ENCODE measurements at regions not wholly inside any gene's neighbourhood (a gene's known extent, or its start where the extent isn't known, plus 50 kb on each side); places are given as distances from the start of the nearest gene placed in this dataset.

DNA sequence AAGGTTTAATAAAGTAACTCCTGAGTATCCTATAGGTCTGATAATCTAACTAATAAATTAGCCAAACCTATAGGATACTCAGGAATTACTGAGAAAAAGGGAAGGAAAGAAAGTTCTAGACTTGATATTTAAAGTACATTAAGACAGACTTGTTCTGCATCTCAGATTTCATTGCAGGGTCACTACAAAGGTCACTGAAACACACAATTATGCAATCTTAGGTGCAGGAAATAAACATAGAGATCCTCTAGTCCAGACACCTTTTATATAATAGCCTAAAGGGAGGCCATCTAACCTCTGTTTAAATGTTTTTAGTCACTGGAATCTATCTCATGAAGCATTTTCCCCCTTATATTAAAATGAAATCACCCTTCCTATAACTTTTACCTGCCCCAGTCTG, 1215.7 kb downstream of the MAT2B start:
- DNase-seq (ENCODE audit: low spot score) = no peak

DNA sequence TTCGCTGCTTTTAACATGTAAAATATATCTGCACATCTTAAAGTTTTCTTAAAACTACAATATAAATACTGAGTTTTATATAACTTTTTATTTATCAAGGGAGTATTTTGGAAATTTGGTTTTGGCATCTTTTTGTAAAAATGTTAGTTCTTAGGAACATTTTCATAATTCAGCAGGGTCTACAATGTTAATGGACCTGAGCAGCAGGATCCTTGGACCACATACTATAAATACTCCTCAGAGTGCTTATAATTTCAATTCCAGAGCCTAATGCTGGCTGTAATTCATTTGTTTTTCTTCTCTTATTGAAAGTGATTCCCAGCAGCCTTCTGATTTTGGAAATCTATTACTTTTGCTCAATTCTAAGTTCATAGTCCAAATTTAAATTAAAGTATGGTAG, 1216.2 kb downstream of the MAT2B start:
- no peak for DNase-seq (ENCODE audit: low spot score)

DNA sequence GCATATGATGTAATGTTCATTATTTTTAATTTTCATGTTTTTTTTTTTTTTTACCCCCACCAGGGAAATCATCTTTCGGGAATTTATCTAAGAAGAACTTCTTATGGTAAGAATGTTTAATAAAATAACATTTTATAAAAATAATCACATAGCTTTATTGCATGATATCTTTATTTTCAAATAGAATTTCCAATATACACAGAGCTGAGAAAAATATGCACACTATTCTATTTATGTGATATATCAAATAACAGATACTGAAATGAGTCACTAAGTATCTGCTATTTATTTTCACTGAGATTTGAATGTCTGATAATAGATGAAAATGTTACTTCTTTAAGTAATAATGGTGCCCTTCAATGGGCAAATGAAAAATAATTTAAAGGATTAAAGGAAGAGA, 1217.3 kb downstream of the MAT2B start:
- no peak for DNase-seq (ENCODE audit: low spot score)

DNA sequence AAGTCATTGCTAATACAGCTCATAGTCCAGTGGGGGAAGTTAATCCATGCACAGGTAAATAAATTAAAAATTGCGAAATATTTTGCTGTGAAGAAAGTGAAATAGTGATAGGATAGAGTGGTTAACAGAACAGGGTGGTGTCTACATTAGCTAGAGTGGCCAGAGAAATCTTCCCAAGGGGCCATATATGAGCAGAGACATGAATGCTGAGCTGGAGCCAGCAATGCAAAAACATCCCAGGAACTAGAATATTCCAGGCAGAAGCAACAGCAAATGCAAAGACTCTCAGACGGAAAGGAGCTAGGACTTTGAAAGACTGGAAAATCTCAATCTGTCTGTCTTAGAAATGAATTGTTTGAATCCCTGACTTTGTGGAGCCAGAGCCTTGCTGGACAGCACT, 1221.6 kb downstream of the MAT2B start:
- no peak for DNase-seq (ENCODE audit: low spot score)

DNA sequence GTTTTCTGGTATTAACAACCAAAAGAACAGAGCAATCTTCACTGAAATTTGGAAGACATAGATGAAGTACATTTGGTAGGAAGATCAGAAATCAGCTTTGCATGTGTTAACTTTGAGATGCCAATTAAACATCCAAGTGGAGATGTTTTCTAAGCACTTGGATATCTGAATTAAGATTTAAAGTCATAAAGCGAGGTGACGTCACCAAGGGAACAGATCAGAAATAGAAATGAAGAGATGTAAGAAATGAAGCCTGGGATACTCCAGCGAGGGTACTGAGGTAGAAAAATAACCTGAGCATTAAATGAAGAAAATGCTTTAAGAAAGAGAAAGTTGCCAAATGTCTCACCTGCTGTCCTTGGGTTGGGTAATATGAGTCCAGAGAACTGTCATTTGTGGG, 1223.3 kb downstream of the MAT2B start:
- no peak for DNase-seq (ENCODE audit: low spot score)

DNA sequence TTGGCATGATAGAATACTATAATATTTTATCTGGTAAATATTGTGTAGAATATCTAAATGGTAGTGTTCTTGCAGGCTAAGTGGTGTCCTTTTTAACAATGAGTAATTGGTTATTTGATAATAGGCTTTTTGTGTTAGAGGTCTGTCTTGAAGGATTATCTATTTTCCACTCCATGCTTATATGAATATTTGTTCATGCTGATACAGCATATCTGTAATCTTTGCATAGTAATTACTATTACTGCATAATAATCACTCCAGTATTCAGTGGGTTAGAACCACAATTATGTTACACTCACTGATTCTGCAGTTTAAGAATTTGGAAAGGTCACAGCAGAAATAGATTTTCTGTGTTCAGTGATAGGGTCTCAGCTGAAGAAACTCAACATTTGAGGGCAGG, 1229.9 kb downstream of the MAT2B start:
- DNase-seq (ENCODE audit: low spot score) = no peak

DNA sequence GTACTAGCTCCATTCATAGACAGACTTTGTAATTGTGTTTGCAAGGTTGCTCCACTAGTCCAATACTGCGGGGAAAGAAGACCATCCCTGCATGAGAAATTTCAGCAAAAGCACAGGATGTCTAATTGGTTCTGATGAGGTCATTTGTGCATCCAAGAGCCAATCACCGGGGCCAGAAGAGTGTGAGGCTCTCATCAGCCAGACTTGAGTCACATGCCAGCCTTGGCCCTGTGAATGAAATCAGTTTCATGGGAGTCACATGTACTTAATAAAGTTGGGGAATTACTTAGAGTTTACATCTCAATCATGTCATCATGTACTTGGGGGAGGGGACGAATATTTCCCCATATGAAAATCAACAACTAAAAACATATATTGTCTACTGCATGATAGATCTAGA, 1236.0 kb downstream of the MAT2B start:
- no peak for DNase-seq (ENCODE audit: low spot score)

DNA sequence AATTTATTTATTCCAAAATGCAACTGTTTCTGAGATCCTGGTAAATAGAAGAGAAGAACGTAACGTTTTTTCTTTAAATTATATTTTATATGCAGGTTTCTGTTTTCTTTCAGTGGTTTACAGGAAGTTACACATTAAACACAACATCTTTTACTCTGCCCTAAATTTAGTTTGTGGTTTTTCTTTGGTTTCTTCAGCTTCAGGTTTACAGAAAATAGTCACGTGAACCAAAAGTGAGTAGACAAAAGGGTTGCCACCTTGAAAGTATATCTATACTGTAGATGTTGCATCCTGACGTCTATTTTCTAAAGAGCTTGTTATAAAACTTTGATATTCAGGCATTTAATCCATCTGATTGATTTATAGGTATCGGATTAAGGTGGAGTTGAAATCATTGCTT, 1236.6 kb downstream of the MAT2B start:
- DNase-seq (ENCODE audit: low spot score) = no peak

DNA sequence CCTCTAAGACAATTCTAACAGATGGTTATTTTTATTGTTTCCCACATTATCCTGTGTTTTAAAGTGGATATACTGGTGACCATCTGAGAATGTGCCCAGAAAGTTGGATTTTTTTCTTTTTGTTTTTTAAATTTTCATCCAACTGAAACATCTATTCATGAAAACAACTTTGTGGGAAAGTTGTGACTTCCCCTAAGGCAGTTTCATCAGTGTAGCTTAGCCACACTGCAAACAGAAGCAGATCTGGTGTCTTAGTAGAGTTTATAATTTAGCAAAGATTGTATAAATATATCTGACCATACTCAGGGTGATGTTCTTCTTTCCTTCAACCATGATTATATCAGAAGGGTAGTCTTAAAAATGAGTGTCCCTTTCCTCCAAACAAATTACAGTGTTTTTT, 1241.3 kb downstream of the MAT2B start:
- no peak for DNase-seq (ENCODE audit: low spot score)

DNA sequence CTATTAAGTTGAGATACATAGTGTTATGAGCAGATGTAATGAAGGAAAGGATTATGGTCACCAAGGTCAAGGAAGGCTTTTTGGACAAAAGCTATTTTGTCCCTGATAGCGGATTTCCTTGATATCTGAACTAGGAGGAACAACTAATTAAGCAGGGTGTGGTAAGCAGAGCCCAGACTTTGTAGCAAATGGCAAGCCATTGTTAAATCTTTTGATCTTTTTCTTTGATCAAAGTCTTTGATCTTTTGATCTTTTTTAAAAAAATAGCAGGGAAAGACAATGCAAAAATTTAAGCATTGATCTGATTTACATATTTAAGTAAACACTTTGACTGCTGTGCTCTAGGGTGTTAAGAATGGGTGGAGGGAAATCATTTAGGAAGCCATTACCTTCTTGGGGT, 1242.0 kb downstream of the MAT2B start:
- no peak for DNase-seq (ENCODE audit: low spot score)

DNA sequence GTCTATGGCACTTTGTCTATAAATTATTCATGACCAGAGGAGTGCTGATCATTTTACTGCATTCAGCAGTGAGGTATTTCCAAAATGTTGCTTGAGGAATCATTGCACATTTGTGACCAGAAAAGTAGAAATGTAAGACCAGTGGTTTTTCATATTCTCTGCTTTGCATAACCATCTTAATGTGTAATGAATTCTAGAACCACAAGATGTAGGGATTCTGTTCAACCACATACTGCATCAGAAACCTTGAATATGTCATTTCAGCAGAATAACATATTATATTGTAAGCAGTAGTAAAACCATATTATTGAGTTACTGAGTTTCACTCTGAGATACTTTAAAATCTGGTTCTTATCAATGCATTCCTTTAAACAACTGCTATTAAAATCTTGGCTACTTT, 1243.4 kb downstream of the MAT2B start:
- DNase-seq (ENCODE audit: low spot score) = no peak

DNA sequence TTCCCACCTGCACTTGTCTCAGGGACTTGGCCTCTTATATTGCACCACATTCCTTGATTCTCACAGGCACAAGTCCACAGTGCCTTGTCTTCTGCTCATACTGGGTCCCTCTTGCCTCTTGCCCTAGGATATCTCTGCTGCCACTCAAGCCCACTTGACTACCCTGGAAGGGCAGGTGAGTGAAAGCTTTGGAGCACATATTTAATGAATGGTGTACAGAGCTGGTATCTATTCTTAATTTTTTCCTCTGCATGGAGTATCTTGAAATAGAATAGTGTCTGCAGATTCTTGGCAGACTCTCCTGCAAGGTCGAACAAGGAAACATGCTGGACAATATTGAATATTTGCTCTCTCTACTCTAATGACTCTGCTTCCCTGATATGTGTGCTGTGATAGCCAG, 1248.0 kb downstream of the MAT2B start:
- no peak for DNase-seq (ENCODE audit: low spot score)

DNA sequence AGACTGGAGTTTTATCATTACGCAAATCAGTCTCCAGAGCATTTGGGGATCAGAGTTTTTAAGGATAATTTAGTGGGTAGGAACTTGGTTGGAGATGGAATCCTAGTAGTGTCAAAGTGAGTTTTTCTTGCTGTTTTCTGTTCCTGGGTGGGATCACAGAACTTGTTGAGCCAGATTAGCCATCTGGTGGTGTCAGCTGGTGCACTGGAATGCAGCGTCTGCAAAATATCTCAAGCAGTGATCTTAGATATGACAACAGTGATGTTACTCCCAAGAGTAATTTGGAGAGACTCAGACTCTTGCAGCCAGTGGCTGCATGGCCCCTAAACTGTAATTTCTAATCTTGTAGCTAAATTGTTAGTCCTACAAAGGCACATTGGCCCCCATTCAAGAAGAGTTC, 1257.8 kb downstream of the MAT2B start:
- no peak for DNase-seq (ENCODE audit: low spot score)

DNA sequence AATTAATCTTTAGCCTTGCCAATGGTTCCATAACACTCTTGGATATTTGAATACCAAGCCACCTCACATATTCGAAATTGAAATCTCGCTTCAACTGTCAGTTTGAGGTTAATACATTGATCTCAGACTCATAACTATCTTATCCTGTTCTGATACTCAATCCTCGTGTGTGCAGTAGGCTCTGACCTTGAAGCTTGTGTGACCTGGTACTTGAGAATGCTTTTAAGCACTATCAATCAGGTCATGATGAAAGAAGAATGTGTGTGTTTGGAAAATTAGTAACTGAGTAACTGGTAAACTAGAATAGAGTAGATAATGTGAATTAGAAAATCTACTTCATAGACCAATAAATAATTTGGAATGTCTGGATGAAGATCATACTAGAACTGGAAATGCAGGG, 1266.7 kb downstream of the MAT2B start:
- no peak for DNase-seq (ENCODE audit: low spot score)

DNA sequence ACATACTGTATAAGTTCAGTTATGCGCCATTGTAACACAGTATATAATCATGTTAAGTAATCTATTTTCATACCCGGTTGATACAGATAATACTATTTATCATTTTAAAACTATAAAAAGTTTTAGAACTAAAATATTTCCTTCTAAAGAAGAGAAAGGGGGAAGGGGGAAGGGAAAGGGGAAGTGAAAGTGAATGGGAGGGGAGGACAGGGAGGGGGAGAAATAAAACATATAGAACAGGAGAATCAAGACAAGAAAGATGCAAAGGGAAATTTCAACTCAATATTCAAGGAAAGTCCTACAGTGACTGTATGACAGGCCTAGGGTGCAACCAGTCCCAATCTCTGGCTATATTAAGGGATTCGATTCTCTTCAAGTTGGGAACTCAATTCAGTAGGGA, 1278.8 kb downstream of the MAT2B start:
- no peak for DNase-seq (ENCODE audit: low spot score)

DNA sequence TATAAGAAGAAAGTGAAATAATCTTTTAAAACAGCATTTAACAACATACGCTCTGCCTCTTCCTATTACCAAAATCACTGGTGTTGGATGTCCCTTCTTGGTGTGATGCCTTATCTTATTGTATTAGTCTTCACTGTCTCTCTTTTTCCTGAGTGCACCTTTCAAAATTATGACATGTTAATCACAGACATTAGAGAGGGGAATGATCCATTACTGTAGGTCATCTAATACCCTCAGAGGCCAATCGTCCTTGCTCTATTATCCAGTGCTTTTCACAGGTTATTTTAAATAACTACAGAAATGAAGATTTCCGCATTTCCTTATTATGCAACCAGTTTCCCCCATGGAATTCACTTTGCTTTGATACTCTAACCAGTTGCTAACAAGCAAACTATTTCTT, 1292.7 kb downstream of the MAT2B start:
- no peak for DNase-seq (ENCODE audit: low spot score)

DNA sequence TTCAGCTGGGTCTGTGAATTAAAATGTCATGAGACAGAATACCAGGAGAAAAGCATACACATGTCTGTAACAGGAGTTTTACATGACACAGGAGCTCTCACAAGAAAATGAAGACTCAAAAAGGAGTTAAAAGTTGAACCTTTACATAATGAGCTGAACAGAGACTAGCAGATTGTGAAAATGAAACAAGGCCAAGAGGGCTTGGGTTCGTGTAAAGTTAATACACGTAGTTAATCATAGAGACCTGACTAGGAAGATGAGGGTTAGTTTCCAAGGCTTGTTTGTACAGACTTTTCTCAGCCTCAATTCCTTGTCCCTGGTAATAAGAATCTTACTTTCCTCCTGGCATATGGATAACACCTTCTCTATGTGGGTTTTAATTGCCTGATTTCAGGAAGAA, 1294.0 kb downstream of the MAT2B start:
- no peak for DNase-seq (ENCODE audit: low spot score)

DNA sequence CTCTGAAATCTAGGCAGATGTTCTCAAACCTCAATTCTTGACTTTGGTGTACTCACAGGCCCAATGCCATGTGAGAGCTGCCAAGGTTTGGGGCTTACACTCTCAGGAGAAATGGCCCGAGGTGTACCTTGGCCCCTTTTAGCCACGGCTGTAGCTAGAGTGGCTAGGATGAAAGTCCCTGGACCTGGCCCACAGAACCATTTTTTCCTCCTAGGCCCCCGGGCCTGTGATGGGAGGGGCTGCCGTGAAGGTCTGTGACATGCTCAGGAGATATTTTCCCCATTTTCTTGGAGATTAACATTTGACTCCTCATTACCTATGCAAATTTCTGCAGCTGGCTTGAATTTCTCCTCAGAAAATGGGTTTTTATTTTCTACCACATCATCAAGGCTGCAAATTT, 1296.5 kb downstream of the MAT2B start:
- DNase-seq (ENCODE audit: low spot score) = no peak

DNA sequence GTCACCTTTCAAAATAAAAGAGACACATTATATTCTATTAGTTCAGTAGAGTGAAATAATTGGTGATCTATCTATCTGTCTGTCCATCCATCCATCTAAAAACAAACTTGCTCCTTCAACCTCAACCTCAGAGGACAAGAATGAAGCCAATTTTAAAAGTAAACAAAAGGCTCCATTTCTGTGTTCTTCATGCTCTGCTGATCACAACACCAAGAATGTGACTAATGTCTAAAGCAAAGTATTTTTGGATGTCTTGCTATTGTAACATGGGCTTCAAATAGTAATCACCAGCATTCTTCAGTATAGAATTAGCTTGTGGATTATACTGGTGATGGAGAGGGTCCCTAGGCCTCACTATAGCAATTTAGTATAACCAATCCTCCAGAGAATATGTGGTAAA, 1304.4 kb downstream of the MAT2B start:
- DNase-seq (ENCODE audit: low spot score) = no peak

DNA sequence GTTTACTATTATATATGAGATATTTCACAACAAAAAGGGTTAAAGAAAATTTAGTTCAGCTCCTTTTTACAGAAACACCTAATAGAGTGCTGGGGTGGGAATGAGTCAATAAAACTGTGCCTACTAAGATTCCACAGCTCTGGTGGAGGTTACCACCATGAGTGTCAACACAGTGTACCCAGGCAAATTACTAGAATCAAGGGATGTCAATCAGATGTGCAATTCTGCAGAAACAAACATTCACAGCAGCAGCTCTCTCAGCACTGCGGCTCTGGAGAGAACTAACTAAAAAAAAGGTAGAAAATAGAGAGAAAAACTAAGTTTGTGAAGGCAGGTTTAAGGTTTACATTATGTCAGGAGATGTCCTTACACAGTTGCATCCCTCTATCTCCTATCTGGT, 1313.0 kb downstream of the MAT2B start:
- no peak for DNase-seq (ENCODE audit: low spot score)

DNA sequence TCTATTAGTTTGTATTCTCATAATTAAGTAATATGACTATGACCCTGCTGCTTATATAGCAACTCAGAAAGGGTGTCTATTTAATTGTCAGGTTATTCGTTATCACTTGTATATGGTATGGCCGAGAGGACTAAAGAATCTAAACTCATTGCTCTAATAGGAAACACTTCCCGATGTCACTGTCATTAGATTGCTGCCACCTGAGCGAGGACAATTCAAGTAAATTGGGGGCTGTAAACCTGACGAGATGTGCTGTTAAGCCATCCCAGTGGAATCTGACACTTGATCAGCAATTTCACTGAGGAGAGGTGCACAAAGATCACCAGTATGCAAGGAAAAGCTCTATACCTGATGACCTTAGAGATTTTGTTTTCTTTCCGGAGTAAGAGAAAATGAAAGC, 1319.3 kb downstream of the MAT2B start:
- DNase-seq (ENCODE audit: low spot score) = no peak

DNA sequence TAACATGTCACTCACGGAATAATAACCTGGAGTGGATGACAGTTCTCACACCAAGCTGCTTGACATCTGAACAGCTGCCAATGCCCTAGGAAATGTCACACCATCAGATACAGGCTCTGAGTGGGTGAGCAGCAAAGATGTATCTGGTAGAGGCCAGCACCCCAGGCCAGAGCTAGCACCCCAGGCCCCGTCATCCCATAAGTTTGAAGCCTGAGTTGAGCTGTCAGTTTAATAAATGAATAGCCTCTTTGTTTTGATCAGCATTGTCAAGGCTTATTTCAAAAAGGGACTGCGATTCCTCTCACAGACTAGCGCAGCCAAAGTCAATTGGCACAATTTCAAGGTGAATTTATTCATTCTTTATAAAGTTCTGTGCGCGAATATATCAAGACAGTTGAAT, 1327.1 kb downstream of the MAT2B start:
- no peak for DNase-seq (ENCODE audit: low spot score)

DNA sequence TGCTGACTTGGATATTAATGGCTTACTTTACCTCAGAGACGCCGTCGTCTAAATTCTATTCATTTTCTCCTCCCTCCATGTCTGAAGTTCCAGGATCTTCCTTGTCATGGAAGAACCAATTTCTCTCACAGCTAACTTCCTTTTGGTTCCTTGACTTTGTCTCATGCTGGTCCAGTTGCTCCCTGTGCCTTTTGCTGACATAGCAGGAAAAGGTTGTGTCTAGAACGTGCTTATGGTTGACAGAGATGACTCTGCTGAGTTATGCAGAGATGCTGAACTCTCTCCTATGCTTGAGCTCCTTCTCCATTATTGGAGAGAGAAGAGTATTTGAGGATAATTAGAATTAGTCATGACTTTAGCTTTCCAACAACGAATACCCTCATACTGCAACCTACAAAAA, 1338.9 kb downstream of the MAT2B start:
- DNase-seq (ENCODE audit: low spot score) = no peak

DNA sequence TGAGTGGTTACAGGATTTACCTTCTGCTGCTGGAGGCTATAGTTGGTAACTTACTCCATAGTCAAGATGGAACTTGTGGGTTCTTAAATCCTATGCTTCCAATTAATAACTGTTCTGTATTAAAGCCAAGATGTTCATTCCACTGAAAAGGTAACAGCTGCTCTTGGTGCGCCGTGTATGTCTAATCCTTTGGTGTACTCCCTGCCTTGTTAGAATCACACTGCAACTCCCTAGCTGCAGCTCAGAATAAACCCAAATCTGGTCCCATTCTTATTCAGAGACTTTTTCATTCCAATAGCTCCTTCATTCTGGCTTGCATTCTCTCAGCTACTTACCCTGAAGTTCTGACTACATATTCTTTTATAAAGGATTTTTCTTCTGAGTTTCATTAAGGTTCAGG, 1355.5 kb downstream of the MAT2B start:
- DNase-seq (ENCODE audit: low spot score) = no peak

DNA sequence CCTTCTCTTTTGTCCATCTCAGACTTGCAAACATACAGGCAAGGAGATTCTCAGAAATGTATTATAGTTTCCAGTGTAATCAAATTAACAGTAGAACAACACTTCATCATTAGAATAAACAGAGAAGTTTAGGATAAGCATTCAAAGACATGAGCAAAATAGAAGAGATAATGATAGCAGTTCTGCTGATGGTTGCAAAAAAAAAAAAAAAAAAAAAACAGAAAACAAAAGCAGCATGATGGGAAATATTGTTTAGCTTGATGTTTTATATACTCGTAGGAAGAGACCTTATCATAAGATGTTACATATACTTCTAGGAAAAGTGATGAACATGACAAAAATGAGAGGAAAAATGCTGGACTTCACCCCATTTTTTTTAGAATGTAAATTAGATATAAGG, 1356.2 kb downstream of the MAT2B start:
- DNase-seq (ENCODE audit: low spot score) = no peak

DNA sequence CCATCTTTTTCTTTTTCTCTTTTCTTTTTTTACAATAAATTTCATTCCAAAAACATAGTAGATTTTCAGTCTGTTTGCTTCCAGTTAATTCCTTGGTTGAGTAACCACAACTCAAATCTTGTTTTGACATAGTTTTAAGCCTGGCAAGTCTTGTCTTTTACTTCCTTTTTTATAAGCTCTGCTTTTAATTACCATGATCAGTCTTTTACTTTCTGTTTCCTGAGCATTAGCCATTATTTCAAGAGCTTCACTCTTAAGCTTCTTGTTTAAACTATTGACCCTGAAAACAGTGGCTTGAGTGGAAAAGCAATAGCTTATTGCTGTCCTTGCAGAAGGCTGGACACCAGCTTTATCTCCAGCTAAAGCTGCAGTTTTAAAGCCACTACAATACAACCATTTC, 1363.3 kb downstream of the MAT2B start:
- no peak for DNase-seq (ENCODE audit: low spot score)

Data from HuH-7.5 (cell line).